ENCODE measurements at regions not wholly inside any gene's neighbourhood (a gene's known extent, or its start where the extent isn't known, plus 50 kb on each side); places are given as distances from the start of the nearest gene placed in this dataset.

GRCh38 chr14:101223127-101223526 lies 319.6 kb upstream of the RTL1 start:
- TF ChIP-seq, protein P1, sequence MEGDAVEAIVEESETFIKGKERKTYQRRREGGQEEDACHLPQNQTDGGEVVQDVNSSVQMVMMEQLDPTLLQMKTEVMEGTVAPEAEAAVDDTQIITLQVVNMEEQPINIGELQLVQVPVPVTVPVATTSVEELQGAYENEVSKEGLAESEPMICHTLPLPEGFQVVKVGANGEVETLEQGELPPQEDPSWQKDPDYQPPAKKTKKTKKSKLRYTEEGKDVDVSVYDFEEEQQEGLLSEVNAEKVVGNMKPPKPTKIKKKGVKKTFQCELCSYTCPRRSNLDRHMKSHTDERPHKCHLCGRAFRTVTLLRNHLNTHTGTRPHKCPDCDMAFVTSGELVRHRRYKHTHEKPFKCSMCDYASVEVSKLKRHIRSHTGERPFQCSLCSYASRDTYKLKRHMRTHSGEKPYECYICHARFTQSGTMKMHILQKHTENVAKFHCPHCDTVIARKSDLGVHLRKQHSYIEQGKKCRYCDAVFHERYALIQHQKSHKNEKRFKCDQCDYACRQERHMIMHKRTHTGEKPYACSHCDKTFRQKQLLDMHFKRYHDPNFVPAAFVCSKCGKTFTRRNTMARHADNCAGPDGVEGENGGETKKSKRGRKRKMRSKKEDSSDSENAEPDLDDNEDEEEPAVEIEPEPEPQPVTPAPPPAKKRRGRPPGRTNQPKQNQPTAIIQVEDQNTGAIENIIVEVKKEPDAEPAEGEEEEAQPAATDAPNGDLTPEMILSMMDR (conservative IDR thresholded peaks at IDR 0.05), result no peak
- no peak for TF ChIP-seq ZFX (IDR thresholded peaks at IDR 0.05)
